ENCODE measurements at regions not wholly inside any gene's neighbourhood (a gene's known extent, or its start where the extent isn't known, plus 50 kb on each side); places are given as distances from the start of the nearest gene placed in this dataset.

- TF ChIP-seq CTCF (IDR thresholded peaks at IDR 0.05): no peak
- TF ChIP-seq POLR2A (IDR thresholded peaks at IDR 0.05): no peak
- TF ChIP-seq POLR2AphosphoS5 (IDR thresholded peaks at IDR 0.05; ENCODE audit: insufficient read depth in 1 of 2, low read depth in 1 of 2): no peak
Measured at GRCh38 chr4:187019896-187020295, 296.2 kb upstream of the FAT1 start.
